HCT116 (cell line): ENCODE measurements at regions not wholly inside any gene's neighbourhood (a gene's known extent, or its start where the extent isn't known, plus 50 kb on each side); places are given as distances from the start of the nearest gene placed in this dataset.

Source experiments
- ATAC-seq: fragments of 200-7000 bp; cut with Tn5 transposase; 2 replicates; pipeline ENCODE4 v1.9.1; 2020; ENCODE audit warnings: mild to moderate bottlenecking, moderate library complexity
- BruUV-seq: library from RNA; stranded (reverse); fragments of 400-500 nt; replicated peaks from 2 replicates; lab custom pipeline; 2021; lab: Mats Ljungman, UMichigan
- CTCF ChIA-PET: fragments of 300-600 bp; sonication (Branson Sonifier 250); formaldehyde crosslinking; loops from one replicate; lab custom pipeline; 2021; ENCODE audit warnings: antibody characterized with exemption; lab: Charles Lee
- POLR2A ChIA-PET: fragments of 300-600, 350-600 bp; sonication (Branson Sonifier 250); formaldehyde crosslinking; loops from one replicate; lab custom pipeline; 2021; ENCODE audit warnings: antibody characterized with exemption; lab: Charles Lee
- RAD21 ChIA-PET, 2 experiments: fragments of 300-600 bp; sonication (Branson Sonifier 250); formaldehyde crosslinking; loops; one replicate each; lab custom pipeline; 2023; ENCODE audit warnings: low total read pairs in 2 of 2; ENCODE audit not compliant: uncharacterized antibody in 2 of 2, unreplicated experiment in 2 of 2, low non-redundant PET in 1 of 2; lab: Charles Lee
- DNase-seq: peaks from one replicate; pipeline ENCODE4 v3.0.0-alpha.2; 2010; ENCODE audit warnings: low read depth, low spot score
- H2AFZ ChIP-seq: fragments of 200-600 bp; shearing (Covaris generic), sonication (generic); 2 replicates; pipeline ENCODE4 v1.6.1; 2017; ENCODE audit warnings: low read depth, mixed run types, mixed read lengths, antibody characterized with exemption, low read length; ENCODE audit not compliant: poor library complexity, severe bottlenecking
- H3K27ac ChIP-seq: 2 replicates; pipeline ENCODE4 v1.5.1; 2012; ENCODE audit warnings: low read depth, low read length
- H3K27me3 ChIP-seq: fragments of 200-600 bp; sonication (generic); 2 replicates; pipeline ENCODE4 v1.6.1; 2016; ENCODE audit warnings: mixed run types, low read length, mixed read lengths; ENCODE audit not compliant: insufficient read depth
- H3K36me3 ChIP-seq, 2 experiments: fragments of 200-500 bp in 1 of 2; fragments of 200-600 bp in 1 of 2; sonication (Bioruptor generic) in 1 of 2; sonication (generic) in 1 of 2; 2 replicates each; pipeline versions ENCODE4 v1.5.1 to v1.6.1; 2014 to 2016; ENCODE audit warnings: low read length in 2 of 2, inconsistent platforms in 1 of 2, mixed read lengths in 1 of 2, mixed run types in 1 of 2; ENCODE audit not compliant: insufficient read depth in 2 of 2, control insufficient read depth in 1 of 2
- H3K4me1 ChIP-seq, 2 experiments: fragments of 200-600 bp in 1 of 2; sonication (generic) in 1 of 2; 2 replicates each; pipeline versions ENCODE4 v1.5.1 to v1.6.1; 2012 to 2017; ENCODE audit warnings: low read length in 2 of 2, inconsistent platforms in 1 of 2, mild to moderate bottlenecking in 1 of 2, mixed read lengths in 1 of 2, mixed run types in 1 of 2, moderate library complexity in 1 of 2; ENCODE audit not compliant: insufficient read depth in 2 of 2, control insufficient read depth in 1 of 2
- H3K4me2 ChIP-seq: fragments of 200-600 bp; sonication (generic); 2 replicates; pipeline ENCODE4 v1.6.1; 2017; ENCODE audit warnings: mixed run types, low read length, mixed read lengths
- H3K4me3 ChIP-seq, 2 experiments: fragments of 200-600 bp in 1 of 2; sonication (generic) in 1 of 2; replicated peaks in 1 of 2; 2 replicates each; pipeline ENCODE4 v1.5.1; 2011 to 2016; ENCODE audit warnings: low read length in 2 of 2, control low read depth in 1 of 2, low read depth in 1 of 2, mild to moderate bottlenecking in 1 of 2, mixed read lengths in 1 of 2, mixed run types in 1 of 2
- H3K79me2 ChIP-seq: fragments of 200-600 bp; sonication (generic); 2 replicates; pipeline ENCODE4 v1.6.1; 2017; ENCODE audit warnings: mild to moderate bottlenecking, mixed run types, low read length, moderate library complexity, mixed read lengths; ENCODE audit not compliant: insufficient read depth
- H3K9ac ChIP-seq: fragments of 200-600 bp; sonication (generic); 2 replicates; pipeline ENCODE4 v1.6.1; 2016; ENCODE audit warnings: low read length, mixed read lengths
- H3K9me2 ChIP-seq: fragments of 200-600 bp; sonication (generic), shearing (Covaris generic); 2 replicates; pipeline ENCODE4 v1.6.1; 2017; ENCODE audit warnings: mixed run types, mild to moderate bottlenecking, moderate library complexity; ENCODE audit not compliant: insufficient read depth
- H3K9me3 ChIP-seq, 2 experiments: fragments of 200-500 bp in 1 of 2; fragments of 200-600 bp in 1 of 2; sonication (Bioruptor generic) in 1 of 2; sonication (generic) in 1 of 2; 2 replicates each; pipeline ENCODE4 v1.6.1; 2014 to 2017; ENCODE audit warnings: low read length in 2 of 2, mixed read lengths in 2 of 2, inconsistent platforms in 1 of 2, low read depth in 1 of 2, mild to moderate bottlenecking in 1 of 2, mixed run types in 1 of 2, moderate library complexity in 1 of 2; ENCODE audit not compliant: control insufficient read depth in 1 of 2, insufficient read depth in 1 of 2
- H4K20me1 ChIP-seq: fragments of 200-600 bp; sonication (generic), shearing (Covaris generic); 2 replicates; pipeline ENCODE4 v1.6.1; 2017; ENCODE audit warnings: mixed run types, mild to moderate bottlenecking, moderate library complexity; ENCODE audit not compliant: insufficient read depth
- ATF3 ChIP-seq: IDR thresholded peaks from 2 replicates; pipeline ENCODE4 v1.6.1; 2012
- CEBPB ChIP-seq: IDR thresholded peaks from 2 replicates; pipeline ENCODE4 v1.6.1; 2012; ENCODE audit warnings: low read depth
- CTCF ChIP-seq, 3 experiments: fragments of 200-600 bp in 1 of 3; sonication (generic) in 1 of 3; IDR thresholded peaks in 2 of 3; conservative IDR thresholded peaks in 1 of 3; 2 replicates each; pipeline ENCODE4 v1.5.1; 2012 to 2017; ENCODE audit warnings: low read depth in 2 of 3, low read length in 2 of 3, antibody characterized with exemption in 1 of 3, borderline replicate concordance in 1 of 3, control low read depth in 1 of 3, mild to moderate bottlenecking in 1 of 3, mixed read lengths in 1 of 3, mixed run types in 1 of 3, moderate library complexity in 1 of 3; ENCODE audit not compliant: insufficient read depth in 1 of 3
- EGR1 ChIP-seq: IDR thresholded peaks from 2 replicates; pipeline ENCODE4 v1.6.1; 2012; ENCODE audit warnings: low read depth
- EZH2 ChIP-seq: fragments of 200-600 bp; sonication (generic); IDR thresholded peaks from 2 replicates; pipeline ENCODE4 v1.6.1; 2017; ENCODE audit warnings: antibody characterized with exemption, mixed run types
- POLR2A ChIP-seq: IDR thresholded peaks from 2 replicates; pipeline ENCODE4 v1.7.0; 2011; ENCODE audit warnings: borderline replicate concordance; ENCODE audit not compliant: insufficient read depth, insufficient read length; ENCODE audit errors: extremely low read depth
- POLR2AphosphoS5 ChIP-seq: IDR thresholded peaks from 2 replicates; pipeline ENCODE4 v1.6.1; 2011; ENCODE audit warnings: mild to moderate bottlenecking, low read depth, low read length, moderate library complexity
- RAD21 ChIP-seq: IDR thresholded peaks from 2 replicates; pipeline ENCODE4 v1.6.1; 2012; ENCODE audit warnings: low read depth, mild to moderate bottlenecking
- REST ChIP-seq: IDR thresholded peaks from 2 replicates; pipeline ENCODE4 v1.6.1; 2012; ENCODE audit warnings: low read depth
- SRF ChIP-seq: IDR thresholded peaks from 2 replicates; pipeline ENCODE4 v1.6.1; 2012; ENCODE audit warnings: low read depth
- ZBTB33 ChIP-seq: IDR thresholded peaks from 2 replicates; pipeline ENCODE4 v1.6.1; 2011; ENCODE audit warnings: mild to moderate bottlenecking, low read length, moderate library complexity; ENCODE audit not compliant: insufficient replicate concordance; ENCODE audit errors: extremely low read depth
- intact Hi-C: fragments of 100-400 bp; cut with micrococcal nuclease; formaldehyde crosslinking; loops from 2 replicates; pipeline ENCODE4 v1.10.0; 2022

- Histone ChIP-seq H4K20me1 (no peaks in the 10 kb centered on the region), H3K4me3 (no peak overlapping the region), H3K36me3 (no peaks in the 10 kb centered on the region), H3K79me2 (no peaks in the 10 kb centered on the region), H3K27ac (no peak overlapping the region), H3K4me2 (no peak overlapping the region), H3K9ac (no peak overlapping the region), H3K9me2 (no peaks in the 10 kb centered on the region), H2AFZ (no peak overlapping the region), H3K27me3 (no peaks in the 10 kb centered on the region), H3K9me3 (no peaks in the 10 kb centered on the region), H3K4me1 (no peaks in the 10 kb centered on the region)
- ChIA-PET CTCF (no interaction called here), POLR2A (no interaction called here), RAD21 (no interaction called here)
- ATAC-seq = no peak
- no peak for DNase-seq
- no TSS peak for BruUV-seq
- intact Hi-C loops = loop anchor here (5.0 kb wide), 1 partner anchor 81 kb away; no protein-coding TSS in a partner anchor
- no peak for TF ChIP-seq EGR1
- no peak for TF ChIP-seq EZH2
- no peak for TF ChIP-seq POLR2AphosphoS5
Observed at GRCh38 chr1:214943054-214943453, 139.5 kb upstream of the KCNK2 start.

- intact Hi-C loops = no loop called here
- no peak overlapping the region for H3K4me2 ChIP-seq
- BruUV-seq = no TSS peak
- DNase-seq (no peak), ATAC-seq (no peak)
- no peaks in the 10 kb centered on the region for H4K20me1 ChIP-seq
- no peaks in the 10 kb centered on the region for H3K79me2 ChIP-seq
- H3K4me1 ChIP-seq = no peaks in the 10 kb centered on the region
- CTCF ChIA-PET = no interaction called here
- no peaks in the 10 kb centered on the region for H3K9me2 ChIP-seq
- no peaks in the 10 kb centered on the region for H3K36me3 ChIP-seq
- no peaks in the 10 kb centered on the region for H3K27me3 ChIP-seq
- no peak overlapping the region for H3K9ac ChIP-seq
- no peaks in the 10 kb centered on the region for H3K9me3 ChIP-seq
- no peak overlapping the region for H2AFZ ChIP-seq
- RAD21 ChIA-PET = no interaction called here
- no peak overlapping the region for H3K27ac ChIP-seq
- POLR2A ChIA-PET = no interaction called here
- TF ChIP-seq SRF = no peak
- no peak for TF ChIP-seq ATF3
- no peak for TF ChIP-seq CEBPB
- TF ChIP-seq ZBTB33 = no peak
- TF ChIP-seq POLR2A = no peak
- no peak for TF ChIP-seq CTCF (IDR thresholded peaks at IDR 0.05 in 2 of 3, conservative IDR thresholded peaks at IDR 0.05 in 1 of 3; ENCODE audit: borderline replicate concordance in 1 of 3, insufficient read depth in 1 of 3, low read depth in 2 of 3, low read length in 2 of 3)
- TF ChIP-seq RAD21 = no peak
- no peak for TF ChIP-seq REST
- H3K4me3 ChIP-seq = no peak overlapping the region
Observed at GRCh38 chr1:214946615-214947014, 135.9 kb upstream of the KCNK2 start.
